ENCODE measurements at regions not wholly inside any gene's neighbourhood (a gene's known extent, or its start where the extent isn't known, plus 50 kb on each side); places are given as distances from the start of the nearest gene placed in this dataset.

GRCh38 chr19:13670846-13671245, 93.5 kb upstream of the MRI1 start:
- TF ChIP-seq CTCF (IDR thresholded peaks at IDR 0.05; ENCODE audit: partially characterized antibody, unreplicated experiment) = no peak
- Mint-ChIP-seq H3K27me3 (ENCODE audit: unreplicated experiment) (peaks cover 2% of the 10 kb centered on the region), H3K27ac (ENCODE audit: unreplicated experiment) (no peak overlapping the region), H3K36me3 (ENCODE audit: unreplicated experiment) (no peaks in the 10 kb centered on the region), H3K9me3 (ENCODE audit: unreplicated experiment) (peaks cover 1% of the 10 kb centered on the region), H3K4me3 (ENCODE audit: unreplicated experiment) (no peak overlapping the region), H3K4me1 (ENCODE audit: low read depth, unreplicated experiment) (peaks cover 6% of the 10 kb centered on the region)
- DNase-seq = no peak

- Mint-ChIP-seq H3K36me3 (ENCODE audit: unreplicated experiment) (no peaks in the 10 kb centered on the region), H3K27ac (ENCODE audit: unreplicated experiment) (no peak overlapping the region), H3K4me3 (ENCODE audit: unreplicated experiment) (no peak overlapping the region), H3K27me3 (ENCODE audit: unreplicated experiment) (peaks cover 2% of the 10 kb centered on the region), H3K4me1 (ENCODE audit: low read depth, unreplicated experiment) (peaks cover 10% of the 10 kb centered on the region), H3K9me3 (ENCODE audit: unreplicated experiment) (peaks cover 1% of the 10 kb centered on the region)
- DNase-seq = no peak
- TF ChIP-seq CTCF (IDR thresholded peaks at IDR 0.05; ENCODE audit: partially characterized antibody, unreplicated experiment) = no peak
Measured at GRCh38 chr19:13669780-13670355, 94.5 kb upstream of the MRI1 start.

GRCh38 chr19:13668964-13669363, 95.4 kb upstream of the MRI1 start:
- Mint-ChIP-seq H3K4me1 (ENCODE audit: low read depth, unreplicated experiment) (peaks cover 10% of the 10 kb centered on the region), H3K27ac (ENCODE audit: unreplicated experiment) (no peak overlapping the region), H3K4me3 (ENCODE audit: unreplicated experiment) (no peak overlapping the region), H3K36me3 (ENCODE audit: unreplicated experiment) (no peaks in the 10 kb centered on the region), H3K9me3 (ENCODE audit: unreplicated experiment) (peaks cover 1% of the 10 kb centered on the region), H3K27me3 (ENCODE audit: unreplicated experiment) (peaks cover 2% of the 10 kb centered on the region)
- TF ChIP-seq CTCF (IDR thresholded peaks at IDR 0.05; ENCODE audit: partially characterized antibody, unreplicated experiment) = no peak
- no peak for DNase-seq

DNA sequence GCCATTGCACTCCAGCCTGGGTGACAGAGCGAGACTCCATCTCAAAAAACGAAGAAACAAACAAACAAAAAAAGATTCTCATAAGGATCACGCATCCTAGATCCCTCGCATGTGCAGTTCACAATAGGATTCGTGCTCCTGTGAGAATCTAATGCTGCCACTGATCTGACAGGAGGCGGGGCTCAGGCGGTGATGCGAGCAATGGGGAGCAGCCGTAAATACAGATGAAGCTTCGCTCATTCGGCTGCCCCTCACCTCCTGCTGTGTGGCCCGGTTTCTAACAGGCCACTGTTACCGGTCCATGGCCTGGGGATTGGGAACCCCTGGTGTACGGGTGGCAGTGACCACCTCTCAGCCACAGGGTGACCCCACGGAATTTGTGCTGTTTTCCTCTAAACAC, 98.2 kb upstream of the MRI1 start:
- Mint-ChIP-seq H3K27ac (ENCODE audit: unreplicated experiment) (no peak overlapping the region), H3K36me3 (ENCODE audit: unreplicated experiment) (no peaks in the 10 kb centered on the region), H3K4me3 (ENCODE audit: unreplicated experiment) (no peak overlapping the region), H3K4me1 (ENCODE audit: low read depth, unreplicated experiment) (peaks cover 10% of the 10 kb centered on the region), H3K9me3 (ENCODE audit: unreplicated experiment) (peaks cover 3% of the 10 kb centered on the region), H3K27me3 (ENCODE audit: unreplicated experiment) (peaks cover 2% of the 10 kb centered on the region)
- DNase-seq = no peak
- no peak for TF ChIP-seq CTCF (IDR thresholded peaks at IDR 0.05; ENCODE audit: partially characterized antibody, unreplicated experiment)

DNA sequence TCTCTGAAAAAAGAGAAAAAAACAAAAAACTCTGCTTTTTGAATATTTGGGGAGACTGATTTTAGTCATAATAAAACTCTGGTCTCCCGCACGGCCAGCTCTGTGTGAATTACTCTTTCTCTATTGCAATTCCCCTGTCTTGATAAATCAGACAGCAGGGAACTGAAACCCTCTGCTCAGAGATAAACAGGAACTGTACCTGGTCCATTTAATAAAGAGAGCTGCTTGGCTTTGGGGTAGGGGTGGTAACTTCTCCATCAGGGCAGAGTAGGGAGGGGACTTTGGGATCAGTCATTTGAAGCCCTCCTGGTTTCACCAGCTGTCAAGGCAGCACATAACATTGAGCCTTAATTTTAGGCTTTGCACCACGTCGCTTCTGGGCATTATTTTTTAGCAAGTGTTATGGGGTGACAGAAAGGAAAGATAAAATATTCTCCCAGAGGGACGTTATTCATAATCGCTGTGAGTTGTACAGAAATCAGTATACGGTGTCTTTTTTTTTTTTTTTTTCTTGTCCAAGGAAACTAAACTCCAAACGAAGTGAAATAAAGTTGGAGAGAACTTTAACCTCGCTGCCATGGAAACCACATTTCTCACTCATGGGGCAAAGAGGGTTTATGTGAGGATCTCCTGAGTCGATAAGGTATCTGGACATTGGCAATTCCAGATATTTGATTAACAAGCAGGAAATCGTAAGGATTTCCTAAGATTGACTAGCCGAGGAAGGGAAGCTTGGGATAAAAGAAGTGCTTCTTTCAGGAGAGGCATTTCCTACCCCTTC, 99.0 kb upstream of the MRI1 start:
- Mint-ChIP-seq H3K27ac (ENCODE audit: unreplicated experiment) (peak overlapping the region; percentile 44), H3K36me3 (ENCODE audit: unreplicated experiment) (no peaks in the 10 kb centered on the region), H3K27me3 (ENCODE audit: unreplicated experiment) (peaks cover 2% of the 10 kb centered on the region), H3K4me3 (ENCODE audit: unreplicated experiment) (no peak overlapping the region), H3K4me1 (ENCODE audit: low read depth, unreplicated experiment) (peaks cover 10% of the 10 kb centered on the region), H3K9me3 (ENCODE audit: unreplicated experiment) (peaks cover 3% of the 10 kb centered on the region)
- TF ChIP-seq CTCF (IDR thresholded peaks at IDR 0.05; ENCODE audit: partially characterized antibody, unreplicated experiment) = no peak
- no peak for DNase-seq
